WERI-Rb-1 (cell line): ENCODE measurements at regions not wholly inside any gene's neighbourhood (a gene's known extent, or its start where the extent isn't known, plus 50 kb on each side); places are given as distances from the start of the nearest gene placed in this dataset.

ENCODE experiments used
- DNase-seq: peaks from one replicate; pipeline ENCODE4 v3.0.0-alpha.2; 2020
- H3K27ac ChIP-seq: fragments of 250-450 bp; sonication (Bioruptor Pico); 2 replicates; pipeline ENCODE4 v1.5.1; 2020; ENCODE audit warnings: mild to moderate bottlenecking, moderate library complexity
- H3K27me3 ChIP-seq: fragments of 250-450 bp; sonication (Bioruptor Pico); 2 replicates; pipeline ENCODE4 v1.5.1; 2021; ENCODE audit warnings: mild to moderate bottlenecking, low read depth, moderate library complexity; ENCODE audit not compliant: insufficient read depth, severe bottlenecking
- H3K36me3 ChIP-seq: fragments of 250-450 bp; sonication (Bioruptor Pico); 2 replicates; pipeline ENCODE4 v1.5.1; 2020; ENCODE audit warnings: mild to moderate bottlenecking, moderate library complexity
- H3K4me3 ChIP-seq: 2 replicates; pipeline ENCODE4 v1.5.1; 2011; ENCODE audit warnings: low read depth, mild to moderate bottlenecking, control low read depth, low read length
- H3K9me3 ChIP-seq: fragments of 250-450 bp; sonication (Bioruptor Pico); 2 replicates; pipeline ENCODE4 v1.5.1; 2021; ENCODE audit warnings: mild to moderate bottlenecking, moderate library complexity; ENCODE audit not compliant: severe bottlenecking
- CTCF ChIP-seq: IDR thresholded peaks from 2 replicates; pipeline ENCODE4 v1.5.1; 2011; ENCODE audit warnings: low read depth, mild to moderate bottlenecking, control low read depth, inconsistent platforms, low read length

- Histone ChIP-seq H3K27me3 (no peaks in the 10 kb centered on the region), H3K9me3 (no peaks in the 10 kb centered on the region), H3K27ac (no peak overlapping the region), H3K4me3 (no peak overlapping the region), H3K36me3 (no peaks in the 10 kb centered on the region)
- TF ChIP-seq CTCF = no peak
- no peak for DNase-seq
Measured at GRCh38 chr16:9422762-9423513, 331.5 kb downstream of the HAPSTR1 start.

- Histone ChIP-seq H3K27me3 (no peaks in the 10 kb centered on the region), H3K4me3 (no peak overlapping the region), H3K36me3 (no peaks in the 10 kb centered on the region), H3K27ac (no peak overlapping the region), H3K9me3 (no peaks in the 10 kb centered on the region)
- no peak for DNase-seq
- TF ChIP-seq CTCF = no peak
Measured at GRCh38 chr16:9425236-9425635, 333.8 kb downstream of the HAPSTR1 start.

GRCh38 chr16:9428355-9429005 lies 337.0 kb downstream of the HAPSTR1 start:
- H3K9me3 ChIP-seq = no peaks in the 10 kb centered on the region
- TF ChIP-seq CTCF = no peak

GRCh38 chr16:9429646-9430330 lies 338.3 kb downstream of the HAPSTR1 start:
- no peak for TF ChIP-seq CTCF
- no peaks in the 10 kb centered on the region for H3K36me3 ChIP-seq
- no peaks in the 10 kb centered on the region for H3K9me3 ChIP-seq
- DNase-seq = peak; percentile 14
- H3K4me3 ChIP-seq = peak overlapping the region; percentile 29
- peak overlapping the region; percentile 63 for H3K27ac ChIP-seq
- no peaks in the 10 kb centered on the region for H3K27me3 ChIP-seq

More at GRCh38 chr16:9428355-9429005, 337.0 kb downstream of the HAPSTR1 start:
- Histone ChIP-seq H3K36me3 (no peaks in the 10 kb centered on the region), H3K4me3 (no peak overlapping the region), H3K27ac (no peak overlapping the region), H3K27me3 (no peaks in the 10 kb centered on the region)
- no peak for DNase-seq

- Histone ChIP-seq H3K36me3 (no peaks in the 10 kb centered on the region), H3K4me3 (no peak overlapping the region), H3K27me3 (no peaks in the 10 kb centered on the region), H3K27ac (no peak overlapping the region), H3K9me3 (no peaks in the 10 kb centered on the region)
- DNase-seq = no peak
- TF ChIP-seq CTCF = no peak
Measured at GRCh38 chr16:9434659-9435058, 343.2 kb downstream of the HAPSTR1 start.
